K562 (cell line): ENCODE measurements at regions not wholly inside any gene's neighbourhood (a gene's known extent, or its start where the extent isn't known, plus 50 kb on each side); places are given as distances from the start of the nearest gene placed in this dataset.

Experiments used
- ATAC-seq: fragments of 200-7000 bp; cut with Tn5 transposase; 3 replicates; pipeline ENCODE4 v1.9.1; 2020; ENCODE audit warnings: moderate library complexity
- BruUV-seq: library from RNA; stranded (reverse); fragments of 400-500 nt; replicated peaks from 2 replicates; lab custom pipeline; 2021; lab: Mats Ljungman, UMichigan
- CTCF ChIA-PET: fragments of 300-600 bp; formaldehyde crosslinking; extraction: SDS; loops from one replicate; lab custom pipeline; 2021; ENCODE audit warnings: low intra/inter-chr PET ratio; lab: Yijun Ruan, JAX
- POLR2A ChIA-PET: fragments of 300-600, 350-650 bp; sonication (Branson Sonifier 250); formaldehyde crosslinking; extraction: SDS; loops from one replicate; lab custom pipeline; 2021; ENCODE audit warnings: antibody characterized with exemption, inconsistent platforms; lab: Yijun Ruan, JAX
- DNase-seq, 4 experiments: peaks; one replicate each; pipeline versions ENCODE4 v3.0.0 to v3.0.0-alpha.2; 2011 to 2018; ENCODE audit warnings: low spot score in 3 of 4, mixed read lengths in 3 of 4; ENCODE audit errors: extremely low read depth in 1 of 4
- FAIRE-seq: peaks from 2 replicates; lab custom pipeline; 2011; peaks lifted over from hg19 to GRCh38; lab: Jason Lieb, UNC
- H2AFZ ChIP-seq: 2 replicates; pipeline ENCODE4 v1.6.0; 2011; ENCODE audit warnings: low read depth, low read length, control low read depth, inconsistent platforms
- H3K27ac ChIP-seq: fragments of 200-600 bp; 3 replicates; pipeline ENCODE4 v1.8.0; 2011; ENCODE audit warnings: low read depth, mild to moderate bottlenecking, control low read depth, inconsistent platforms, low read length, moderate library complexity, mixed read lengths; ENCODE audit errors: extremely low read depth
- H3K27me3 ChIP-seq, 2 experiments: fragments of 300-600 bp in 1 of 2; 2 replicates in 1 of 2; 3 replicates in 1 of 2; pipeline versions ENCODE4 v1.6.0 to v1.8.0; 2011; ENCODE audit warnings: inconsistent platforms in 2 of 2, low read length in 2 of 2, mild to moderate bottlenecking in 1 of 2, mixed read lengths in 1 of 2, moderate library complexity in 1 of 2; ENCODE audit not compliant: control insufficient read depth in 2 of 2, insufficient read depth in 2 of 2
- H3K36me3 ChIP-seq: fragments of 300-600 bp; 3 replicates; pipeline ENCODE4 v1.8.0; 2011; ENCODE audit warnings: mild to moderate bottlenecking, low read length, inconsistent platforms; ENCODE audit not compliant: control insufficient read depth, insufficient read depth
- H3K4me1 ChIP-seq, 2 experiments: fragments of 200-600 bp in 1 of 2; replicated peaks in 1 of 2; 2 replicates in 1 of 2; 3 replicates in 1 of 2; pipeline versions ENCODE4 v1.5.1 to v1.8.0; 2011; ENCODE audit warnings: inconsistent platforms in 2 of 2, low read length in 2 of 2, mild to moderate bottlenecking in 1 of 2, mixed read lengths in 1 of 2, moderate library complexity in 1 of 2; ENCODE audit not compliant: control insufficient read depth in 2 of 2, insufficient read depth in 2 of 2
- H3K4me2 ChIP-seq: 2 replicates; pipeline ENCODE4 v1.6.1; 2011; ENCODE audit warnings: low read length, control low read depth, inconsistent platforms, mixed read lengths; ENCODE audit not compliant: insufficient read depth
- H3K4me3 ChIP-seq: fragments of 200-600 bp; sonication (generic), shearing (Covaris generic); 2 replicates; pipeline ENCODE4 v1.5.1; 2016; ENCODE audit warnings: control low read depth, inconsistent platforms
- H3K79me2 ChIP-seq: fragments of 200-600 bp; 3 replicates; pipeline ENCODE4 v1.8.0; 2011; ENCODE audit warnings: low read length, inconsistent platforms; ENCODE audit not compliant: control insufficient read depth, insufficient read depth
- H3K9ac ChIP-seq, 2 experiments: 2 replicates each; pipeline versions ENCODE4 v1.6.0 to v1.6.1; 2011; ENCODE audit warnings: low read depth in 2 of 2, low read length in 2 of 2, control low read depth in 1 of 2, inconsistent platforms in 1 of 2, mild to moderate bottlenecking in 1 of 2, mixed read lengths in 1 of 2; ENCODE audit not compliant: insufficient read depth in 1 of 2
- H3K9me1 ChIP-seq: one replicate; pipeline ENCODE4 v1.6.0; 2011; ENCODE audit warnings: inconsistent platforms, mild to moderate bottlenecking, low read length, moderate library complexity; ENCODE audit not compliant: control insufficient read depth, insufficient read depth
- H3K9me3 ChIP-seq: replicated peaks from 2 replicates; pipeline ENCODE4 v1.5.1; 2011; ENCODE audit warnings: low read depth, low read length, inconsistent platforms; ENCODE audit not compliant: control insufficient read depth, insufficient read depth
- H4K20me1 ChIP-seq: replicated peaks from 2 replicates; pipeline ENCODE4 v1.6.1; 2011; ENCODE audit warnings: low read length, inconsistent platforms, mixed read lengths; ENCODE audit not compliant: control insufficient read depth, insufficient read depth
- GATA2 ChIP-seq: sonication (generic); formaldehyde crosslinking; IDR thresholded peaks from 2 replicates; pipeline ENCODE4 v1.4.0; 2020; ENCODE audit warnings: mild to moderate bottlenecking, missing genetic modification reagents
- HDAC8 ChIP-seq: fragments of 450-650 bp; IDR thresholded peaks from 2 replicates; pipeline ENCODE4 v1.6.1; 2016; ENCODE audit warnings: mild to moderate bottlenecking, missing genetic modification characterization, moderate library complexity, missing compliant biosample characterization
- NEUROD1 ChIP-seq: fragments of 150-350 bp; IDR thresholded peaks from 2 replicates; pipeline ENCODE4 v1.6.1; 2014; ENCODE audit warnings: borderline replicate concordance, low read length, low read depth; ENCODE audit not compliant: partially characterized antibody
- NRF1 ChIP-seq, 2 experiments: fragments of 450-650 bp; IDR thresholded peaks in 1 of 2; conservative IDR thresholded peaks in 1 of 2; 2 replicates each; pipeline ENCODE4 v1.6.1; 2014; ENCODE audit warnings: mild to moderate bottlenecking in 2 of 2
- PCBP2 ChIP-seq: fragments of 200-400 bp; formaldehyde crosslinking; IDR thresholded peaks from 2 replicates; pipeline ENCODE4 v1.6.1; 2018; ENCODE audit warnings: low read length, low read depth, mild to moderate bottlenecking, moderate library complexity; ENCODE audit not compliant: poor library complexity, severe bottlenecking
- PHF21A ChIP-seq: fragments of 450-650 bp; IDR thresholded peaks from 2 replicates; pipeline ENCODE4 v1.6.1; 2017; ENCODE audit warnings: low read depth, borderline replicate concordance
- RAD51 ChIP-seq: fragments of 450-650 bp; IDR thresholded peaks from 2 replicates; pipeline ENCODE4 v1.7.1; 2016; ENCODE audit warnings: low read depth, mild to moderate bottlenecking, borderline replicate concordance
- RHOXF2B ChIP-seq: fragments of 250-450 bp; sonication (Bioruptor Pico); conservative IDR thresholded peaks from 2 replicates; pipeline ENCODE4 v1.5.1; 2021
- SLC30A9 ChIP-seq: fragments of 250-450 bp; sonication (Bioruptor Pico); IDR thresholded peaks from 2 replicates; pipeline ENCODE4 v1.8.0; 2022; ENCODE audit warnings: mild to moderate bottlenecking, moderate library complexity
- SMAD2 ChIP-seq: fragments of 150-350 bp; IDR thresholded peaks from 2 replicates; pipeline ENCODE4 v1.6.1; 2014; ENCODE audit warnings: low read depth, mild to moderate bottlenecking, low read length
- ZNF274 ChIP-seq: IDR thresholded peaks from 2 replicates; pipeline ENCODE4 v1.6.1; 2011; ENCODE audit warnings: low read depth, mild to moderate bottlenecking, low read length, moderate library complexity, borderline replicate concordance
- WGBS: fragments of 100-300 bp; shearing (Covaris generic); methylation state at CpG from one replicate; pipeline ENCODE4 v1.1.6; 2016; ENCODE audit warnings: low coverage, mixed read lengths; ENCODE audit not compliant: insufficient coverage; ENCODE audit errors: missing lambda C conversion rate; 5-methylcytosine and 5-hydroxymethylcytosine counted together
- in situ Hi-C: fragments of 300-500 bp; cut with MboI; formaldehyde crosslinking; loops from 4 replicates; pipeline ENCODE4 v1.15.0; 2018; ENCODE audit warnings: inconsistent platforms, mixed read lengths
- intact Hi-C: fragments of 100-400 bp; cut with micrococcal nuclease; formaldehyde crosslinking; loops from 2 replicates; pipeline ENCODE4 v1.14.2; 2022
- TF ChIP-seq, protein P1 (sequence below): IDR thresholded peaks from 2 replicates; pipeline ENCODE4 v1.6.1; 2014; ENCODE audit warnings: antibody characterized with exemption
- TF ChIP-seq, protein P2 (sequence below), 3 experiments: fragments of 200-800 bp in 1 of 3; sonication (Bioruptor generic) in 1 of 3; sonication (generic) in 1 of 3; formaldehyde crosslinking in 1 of 3; IDR thresholded peaks; 2 replicates each; pipeline versions ENCODE4 v1.6.1 to v1.8.0; 2016 to 2022; ENCODE audit warnings: mild to moderate bottlenecking in 2 of 3, missing compliant biosample characterization in 2 of 3, missing genetic modification characterization in 2 of 3, missing genetic modification reagents in 1 of 3
- TF ChIP-seq, protein P3 (sequence below): fragments of 250-450 bp; sonication (Bioruptor Pico); IDR thresholded peaks from 2 replicates; pipeline ENCODE4 v1.9.0; 2021; ENCODE audit warnings: mild to moderate bottlenecking
- TF ChIP-seq, protein P4 (sequence below): fragments of 450-650 bp; IDR thresholded peaks from 2 replicates; pipeline ENCODE4 v1.7.0; 2016; ENCODE audit warnings: borderline replicate concordance

DNA sequence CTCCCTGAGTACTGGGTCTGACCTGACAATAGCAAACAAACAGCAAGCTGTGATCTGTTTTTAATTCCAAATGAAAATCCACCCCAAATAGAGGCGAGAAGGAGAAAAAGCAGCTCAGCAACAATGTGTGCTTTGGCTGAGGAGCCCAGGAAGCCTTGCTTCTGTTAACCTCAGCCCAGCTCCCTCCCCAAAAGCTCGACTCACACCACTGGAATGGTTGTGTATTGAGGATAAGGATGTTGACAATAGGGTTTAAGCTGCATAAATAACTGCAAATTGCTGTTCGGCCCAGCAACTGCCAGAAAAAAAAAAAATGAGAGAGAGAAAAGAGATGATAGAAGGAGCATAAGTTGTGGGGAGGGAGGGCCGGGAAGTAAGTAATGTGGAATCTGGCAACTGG, 104.0 kb upstream of the TBC1D5 start:
- Histone ChIP-seq H2AFZ (no peak overlapping the region; the same call in 1 of the 2 replicates), H4K20me1 (no peaks in the 10 kb centered on the region), H3K9me3 (no peaks in the 10 kb centered on the region), H3K4me3 (no peak overlapping the region), H3K4me2 (no peak overlapping the region), H3K79me2 (no peaks in the 10 kb centered on the region), H3K27ac (no peak overlapping the region), H3K9me1 (no peaks in the 10 kb centered on the region), H3K9ac (no peak overlapping the region), H3K36me3 (no peaks in the 10 kb centered on the region), H3K4me1 (no peaks in the 10 kb centered on the region), H3K27me3 (no peaks in the 10 kb centered on the region; a peak in 1 of 5 replicates)
- intact Hi-C loops: no loop called here
- ChIA-PET CTCF (no interaction called here), POLR2A (interaction anchor here (1.3 kb wide), 1 partner anchor 19 kb away, joined by 4 read pairs; no protein-coding TSS in a partner anchor)
- 9% methylated on average over 4 of the region's 4 CpGs for WGBS
- FAIRE-seq (no peak), ATAC-seq (no peak), DNase-seq (no peak)
- no TSS peak for BruUV-seq
- in situ Hi-C loops: loop anchor here (25.0 kb wide), 1 partner anchor 209 kb away; no protein-coding TSS in a partner anchor
- TF ChIP-seq, protein P1, sequence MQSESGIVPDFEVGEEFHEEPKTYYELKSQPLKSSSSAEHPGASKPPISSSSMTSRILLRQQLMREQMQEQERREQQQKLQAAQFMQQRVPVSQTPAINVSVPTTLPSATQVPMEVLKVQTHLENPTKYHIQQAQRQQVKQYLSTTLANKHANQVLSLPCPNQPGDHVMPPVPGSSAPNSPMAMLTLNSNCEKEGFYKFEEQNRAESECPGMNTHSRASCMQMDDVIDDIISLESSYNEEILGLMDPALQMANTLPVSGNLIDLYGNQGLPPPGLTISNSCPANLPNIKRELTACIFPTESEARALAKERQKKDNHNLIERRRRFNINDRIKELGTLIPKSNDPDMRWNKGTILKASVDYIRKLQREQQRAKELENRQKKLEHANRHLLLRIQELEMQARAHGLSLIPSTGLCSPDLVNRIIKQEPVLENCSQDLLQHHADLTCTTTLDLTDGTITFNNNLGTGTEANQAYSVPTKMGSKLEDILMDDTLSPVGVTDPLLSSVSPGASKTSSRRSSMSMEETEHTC: no peak
- TF ChIP-seq NRF1 (conservative IDR thresholded peaks at IDR 0.05 in 1 of 2, IDR thresholded peaks at IDR 0.05 in 1 of 2): no peak
- TF ChIP-seq RAD51: no peak
- no peak for TF ChIP-seq GATA2
- TF ChIP-seq PHF21A: no peak
- TF ChIP-seq NEUROD1: no peak
- TF ChIP-seq, protein P2, sequence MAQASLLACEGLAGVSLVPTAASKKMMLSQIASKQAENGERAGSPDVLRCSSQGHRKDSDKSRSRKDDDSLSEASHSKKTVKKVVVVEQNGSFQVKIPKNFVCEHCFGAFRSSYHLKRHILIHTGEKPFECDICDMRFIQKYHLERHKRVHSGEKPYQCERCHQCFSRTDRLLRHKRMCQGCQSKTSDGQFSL (CRISPR knock-in tag; IDR thresholded peaks at IDR 0.05): no peak
- TF ChIP-seq, protein P2 (tag; IDR thresholded peaks at IDR 0.05): no peak
- no peak for TF ChIP-seq HDAC8
- TF ChIP-seq RHOXF2B: no peak
- TF ChIP-seq SLC30A9 (CRISPR knock-in tag): no peak
- no peak for TF ChIP-seq ZNF274
- no peak for TF ChIP-seq PCBP2
- TF ChIP-seq, protein P3, sequence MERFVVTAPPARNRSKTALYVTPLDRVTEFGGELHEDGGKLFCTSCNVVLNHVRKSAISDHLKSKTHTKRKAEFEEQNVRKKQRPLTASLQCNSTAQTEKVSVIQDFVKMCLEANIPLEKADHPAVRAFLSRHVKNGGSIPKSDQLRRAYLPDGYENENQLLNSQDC (CRISPR knock-in tag): no peak
- TF ChIP-seq SMAD2: no peak
- TF ChIP-seq, protein P4, sequence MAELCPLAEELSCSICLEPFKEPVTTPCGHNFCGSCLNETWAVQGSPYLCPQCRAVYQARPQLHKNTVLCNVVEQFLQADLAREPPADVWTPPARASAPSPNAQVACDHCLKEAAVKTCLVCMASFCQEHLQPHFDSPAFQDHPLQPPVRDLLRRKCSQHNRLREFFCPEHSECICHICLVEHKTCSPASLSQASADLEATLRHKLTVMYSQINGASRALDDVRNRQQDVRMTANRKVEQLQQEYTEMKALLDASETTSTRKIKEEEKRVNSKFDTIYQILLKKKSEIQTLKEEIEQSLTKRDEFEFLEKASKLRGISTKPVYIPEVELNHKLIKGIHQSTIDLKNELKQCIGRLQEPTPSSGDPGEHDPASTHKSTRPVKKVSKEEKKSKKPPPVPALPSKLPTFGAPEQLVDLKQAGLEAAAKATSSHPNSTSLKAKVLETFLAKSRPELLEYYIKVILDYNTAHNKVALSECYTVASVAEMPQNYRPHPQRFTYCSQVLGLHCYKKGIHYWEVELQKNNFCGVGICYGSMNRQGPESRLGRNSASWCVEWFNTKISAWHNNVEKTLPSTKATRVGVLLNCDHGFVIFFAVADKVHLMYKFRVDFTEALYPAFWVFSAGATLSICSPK: no peak
